A673 (cell line): ENCODE measurements at regions not wholly inside any gene's neighbourhood (a gene's known extent, or its start where the extent isn't known, plus 50 kb on each side); places are given as distances from the start of the nearest gene placed in this dataset.

Experiments used
- BruUV-seq: library from RNA; stranded (reverse); fragments of 400-500 nt; replicated peaks from 2 replicates; lab custom pipeline; 2021; lab: Mats Ljungman, UMichigan
- CTCF ChIA-PET: fragments of 300-600 bp; sonication (Branson Sonifier 250); formaldehyde crosslinking; loops from one replicate; lab custom pipeline; 2022; ENCODE audit warnings: antibody characterized with exemption; lab: Charles Lee
- POLR2A ChIA-PET: fragments of 300-600 bp; sonication (Branson Sonifier 250); formaldehyde crosslinking; loops from one replicate; lab custom pipeline; 2022; ENCODE audit warnings: antibody characterized with exemption; ENCODE audit not compliant: low non-redundant PET; lab: Charles Lee
- DNase-seq: peaks from one replicate; pipeline ENCODE4 v3.0.0-alpha.2; 2015; ENCODE audit warnings: low spot score
- H3K27ac ChIP-seq: fragments of 200-600 bp; sonication (generic); 2 replicates; pipeline ENCODE4 v1.5.1; 2016; ENCODE audit warnings: mixed run types, low read depth, mild to moderate bottlenecking, mixed read lengths, antibody characterized with exemption, low read length; ENCODE audit not compliant: poor library complexity, severe bottlenecking
- H3K27me3 ChIP-seq: fragments of 200-600 bp; sonication (generic); replicated peaks from 2 replicates; pipeline ENCODE4 v1.6.1; 2017; ENCODE audit warnings: mixed run types, low read depth, mild to moderate bottlenecking, mixed read lengths, antibody characterized with exemption, low read length; ENCODE audit not compliant: insufficient read depth, poor library complexity
- H3K36me3 ChIP-seq: fragments of 200-600 bp; sonication (generic); 2 replicates; pipeline ENCODE4 v1.6.1; 2016; ENCODE audit warnings: mixed run types, mild to moderate bottlenecking, mixed read lengths, antibody characterized with exemption, low read length; ENCODE audit not compliant: insufficient read depth, poor library complexity, severe bottlenecking
- H3K4me1 ChIP-seq: fragments of 200-600 bp; sonication (generic); 2 replicates; pipeline ENCODE4 v1.6.1; 2017; ENCODE audit warnings: mixed run types, mild to moderate bottlenecking, mixed read lengths, antibody characterized with exemption, low read length; ENCODE audit not compliant: insufficient read depth, poor library complexity, severe bottlenecking
- H3K4me3 ChIP-seq: fragments of 200-600 bp; sonication (generic); 2 replicates; pipeline ENCODE4 v1.5.1; 2016; ENCODE audit warnings: low read depth, mixed run types, mild to moderate bottlenecking, mixed read lengths, low read length; ENCODE audit not compliant: poor library complexity, severe bottlenecking
- H3K9me3 ChIP-seq: fragments of 200-600 bp; sonication (generic); 2 replicates; pipeline ENCODE4 v1.6.1; 2016; ENCODE audit warnings: mixed run types, low read depth, mild to moderate bottlenecking, mixed read lengths, antibody characterized with exemption, low read length; ENCODE audit not compliant: poor library complexity, severe bottlenecking
- CTCF ChIP-seq: fragments of 300-800, 200-600 bp; sonication (generic); conservative IDR thresholded peaks from 2 replicates; pipeline ENCODE4 v1.5.1; 2017; ENCODE audit warnings: low read depth, mild to moderate bottlenecking, antibody characterized with exemption, low read length, moderate library complexity, mixed read lengths
- EZH2 ChIP-seq: fragments of 200-600 bp; sonication (generic); IDR thresholded peaks from 2 replicates; pipeline ENCODE4 v1.6.1; 2017; ENCODE audit warnings: borderline replicate concordance, low read depth, mild to moderate bottlenecking, mixed read lengths, antibody characterized with exemption, low read length; ENCODE audit not compliant: poor library complexity, severe bottlenecking
- intact Hi-C: fragments of 100-400 bp; cut with micrococcal nuclease; formaldehyde crosslinking; loops from one replicate; pipeline ENCODE4 v1.10.0; 2022; ENCODE audit not compliant: unreplicated experiment

- intact Hi-C loops, result no loop called here
- CTCF ChIA-PET, result no interaction called here
- Histone ChIP-seq H3K27me3 (peaks cover 8% of the 10 kb centered on the region), H3K4me1 (no peaks in the 10 kb centered on the region), H3K27ac (no peak overlapping the region), H3K36me3 (no peaks in the 10 kb centered on the region), H3K4me3 (no peak overlapping the region), H3K9me3 (no peaks in the 10 kb centered on the region)
- POLR2A ChIA-PET, result interaction anchor here (0.6 kb wide), 1 partner anchor 590 kb away, joined by 11 read pairs; no protein-coding TSS in a partner anchor
- no TSS peak for BruUV-seq
- DNase-seq, result no peak
- no peak for TF ChIP-seq EZH2
- no peak for TF ChIP-seq CTCF
Observed at GRCh38 chr5:159764283-159765134, 151.8 kb upstream of the ADRA1B start.

GRCh38 chr5:159765135-159765433, 151.2 kb upstream of the ADRA1B start:
- Histone ChIP-seq H3K27ac (no peak overlapping the region), H3K36me3 (no peaks in the 10 kb centered on the region), H3K4me1 (no peaks in the 10 kb centered on the region), H3K4me3 (no peak overlapping the region), H3K27me3 (peaks cover 2% of the 10 kb centered on the region), H3K9me3 (no peaks in the 10 kb centered on the region)
- POLR2A ChIA-PET, result interaction anchor here (0.6 kb wide), 1 partner anchor 591 kb away, joined by 11 read pairs; no protein-coding TSS in a partner anchor
- DNase-seq, result no peak
- BruUV-seq, result no TSS peak
- CTCF ChIA-PET, result no interaction called here
- intact Hi-C loops, result no loop called here
- TF ChIP-seq CTCF (no peak), EZH2 (no peak)

GRCh38 chr5:159765760-159766517, 150.3 kb upstream of the ADRA1B start:
- intact Hi-C loops, result no loop called here
- BruUV-seq, result no TSS peak
- CTCF ChIA-PET, result no interaction called here

More at GRCh38 chr5:159765760-159766517, 150.3 kb upstream of the ADRA1B start:
- DNase-seq, result no peak
- POLR2A ChIA-PET, result no interaction called here
- H3K4me3 ChIP-seq, result no peak overlapping the region
- TF ChIP-seq EZH2 (no peak), CTCF (no peak)
- no peaks in the 10 kb centered on the region for H3K27me3 ChIP-seq
- H3K9me3 ChIP-seq, result no peaks in the 10 kb centered on the region
- H3K36me3 ChIP-seq, result no peaks in the 10 kb centered on the region
- H3K4me1 ChIP-seq, result no peaks in the 10 kb centered on the region
- no peak overlapping the region for H3K27ac ChIP-seq
